GM12878 (cell line): ENCODE measurements at regions not wholly inside any gene's neighbourhood (a gene's known extent, or its start where the extent isn't known, plus 50 kb on each side); places are given as distances from the start of the nearest gene placed in this dataset.

ENCODE experiments used
- ATAC-seq: fragments of 200-7000 bp; cut with Tn5 transposase; 3 replicates; pipeline ENCODE4 v1.9.1; 2020; ENCODE audit warnings: mild to moderate bottlenecking, moderate library complexity
- BruUV-seq: library from RNA; stranded (reverse); fragments of 400-500 nt; replicated peaks from 2 replicates; lab custom pipeline; 2021; lab: Mats Ljungman, UMichigan
- CTCF ChIA-PET: fragments of 300-600 bp; sonication (Branson Sonifier 250); formaldehyde crosslinking; extraction: SDS; loops from one replicate; lab custom pipeline; 2021; ENCODE audit warnings: inconsistent platforms; lab: Yijun Ruan, JAX
- POLR2A ChIA-PET: fragments of 350-600 bp; formaldehyde crosslinking; extraction: SDS; loops from one replicate; lab custom pipeline; 2021; ENCODE audit warnings: inconsistent platforms; lab: Charles Lee
- RAD21 ChIA-PET: fragments of 300-600 bp; sonication (Branson Sonifier 250); formaldehyde crosslinking; loops from one replicate; lab custom pipeline; 2023; ENCODE audit warnings: antibody characterized with exemption; ENCODE audit not compliant: unreplicated experiment; lab: Charles Lee
- SMC1A ChIA-PET: fragments of 300-600 bp; sonication (Branson Sonifier 250); formaldehyde crosslinking; loops from one replicate; lab custom pipeline; 2023; ENCODE audit not compliant: unreplicated experiment, uncharacterized antibody; lab: Charles Lee
- DNase-seq: peaks from one replicate; pipeline ENCODE4 v3.0.0-alpha.2; 2011; ENCODE audit warnings: low read depth, low spot score
- FAIRE-seq: peaks from 3 replicates; lab custom pipeline; 2011; peaks lifted over from hg19 to GRCh38; lab: Jason Lieb, UNC
- H2AFZ ChIP-seq: 2 replicates; pipeline ENCODE4 v1.6.0; 2011; ENCODE audit warnings: low read depth, low read length, control low read depth; ENCODE audit not compliant: control insufficient read depth
- H3K27ac ChIP-seq: 2 replicates; pipeline ENCODE4 v1.5.1; 2011; ENCODE audit warnings: control low read depth; ENCODE audit not compliant: control insufficient read depth, insufficient read depth
- H3K27me3 ChIP-seq, 2 experiments: replicated peaks in 1 of 2; 2 replicates each; pipeline versions ENCODE4 v1.6.0 to v1.6.1; 2011; ENCODE audit warnings: low read length in 1 of 2; ENCODE audit not compliant: control insufficient read depth in 2 of 2, insufficient read depth in 2 of 2
- H3K36me3 ChIP-seq, 2 experiments: 2 replicates each; pipeline ENCODE4 v1.5.1; 2011; ENCODE audit warnings: low read length in 1 of 2; ENCODE audit not compliant: control insufficient read depth in 2 of 2, insufficient read depth in 2 of 2
- H3K4me1 ChIP-seq: 2 replicates; pipeline ENCODE4 v1.6.1; 2011; ENCODE audit warnings: mild to moderate bottlenecking, low read length, moderate library complexity, mixed read lengths; ENCODE audit not compliant: control insufficient read depth, insufficient read depth
- H3K4me2 ChIP-seq: 2 replicates; pipeline ENCODE4 v1.6.0; 2011; ENCODE audit warnings: control low read depth; ENCODE audit not compliant: control insufficient read depth, insufficient read depth
- H3K4me3 ChIP-seq: fragments of 200-600 bp; sonication (generic); 2 replicates; pipeline ENCODE4 v1.5.1; 2016
- H3K79me2 ChIP-seq: 2 replicates; pipeline ENCODE4 v1.6.0; 2011; ENCODE audit warnings: low read length; ENCODE audit not compliant: control insufficient read depth, insufficient read depth
- H3K9ac ChIP-seq: 2 replicates; pipeline ENCODE4 v1.8.0; 2011; ENCODE audit warnings: low read length, control low read depth, mixed read lengths; ENCODE audit not compliant: control insufficient read depth, insufficient read depth
- H3K9me3 ChIP-seq: replicated peaks from 3 replicates; pipeline ENCODE4 v1.5.1; 2011; ENCODE audit warnings: mild to moderate bottlenecking, low read length; ENCODE audit not compliant: control insufficient read depth, insufficient read depth
- H4K20me1 ChIP-seq: 2 replicates; pipeline ENCODE4 v1.6.0; 2011; ENCODE audit not compliant: control insufficient read depth, insufficient read depth
- BHLHE40 ChIP-seq, 2 experiments: fragments of 450-650 bp in 1 of 2; IDR thresholded peaks; 2 replicates each; pipeline ENCODE4 v1.6.1; 2011 to 2017; ENCODE audit warnings: low read depth in 2 of 2, borderline replicate concordance in 1 of 2, improper control_type of control experiment in 1 of 2, low read length in 1 of 2, mild to moderate bottlenecking in 1 of 2
- EED ChIP-seq: sonication (generic); IDR thresholded peaks from 2 replicates; pipeline ENCODE4 v1.6.1; 2016; ENCODE audit warnings: antibody characterized with exemption, low read depth
- JUND ChIP-seq: IDR thresholded peaks from 2 replicates; pipeline ENCODE4 v1.6.1; 2012; ENCODE audit warnings: low read depth, mild to moderate bottlenecking, low read length, improper control_type of control experiment, moderate library complexity
- KDM1A ChIP-seq: fragments of 200-600 bp; sonication (generic); IDR thresholded peaks from 2 replicates; pipeline ENCODE4 v1.6.1; 2016; ENCODE audit warnings: borderline replicate concordance
- LARP7 ChIP-seq: fragments of 450-650 bp; IDR thresholded peaks from 2 replicates; pipeline ENCODE4 v1.6.1; 2017; ENCODE audit warnings: mild to moderate bottlenecking
- MAX ChIP-seq: IDR thresholded peaks from 2 replicates; pipeline ENCODE4 v1.6.1; 2012; ENCODE audit warnings: low read depth, low read length, improper control_type of control experiment
- NFYA ChIP-seq: IDR thresholded peaks from 2 replicates; pipeline ENCODE4 v1.6.1; 2011; ENCODE audit warnings: low read depth, mild to moderate bottlenecking, low read length, improper control_type of control experiment, borderline replicate concordance
- PBX3 ChIP-seq: IDR thresholded peaks from 2 replicates; pipeline ENCODE4 v1.6.1; 2011; ENCODE audit warnings: mild to moderate bottlenecking, low read depth, low read length, moderate library complexity; ENCODE audit not compliant: insufficient replicate concordance
- RELA ChIP-seq: fragments of 450-650 bp; IDR thresholded peaks from 2 replicates; pipeline ENCODE4 v1.8.0; 2014; ENCODE audit warnings: borderline replicate concordance; ENCODE audit not compliant: partially characterized antibody
- RFX5 ChIP-seq: IDR thresholded peaks from 2 replicates; pipeline ENCODE4 v1.6.1; 2011; ENCODE audit warnings: low read depth, low read length, improper control_type of control experiment
- SKIL ChIP-seq: fragments of 450-650 bp; IDR thresholded peaks from 2 replicates; pipeline ENCODE4 v1.6.1; 2017; ENCODE audit warnings: mild to moderate bottlenecking, low read depth, inconsistent platforms; ENCODE audit not compliant: poor library complexity, severe bottlenecking
- SMAD1 ChIP-seq: fragments of 450-650 bp; IDR thresholded peaks from 2 replicates; pipeline ENCODE4 v1.6.1; 2018; ENCODE audit warnings: mild to moderate bottlenecking, low read depth; ENCODE audit not compliant: partially characterized antibody
- SREBF1 ChIP-seq: IDR thresholded peaks from 2 replicates; pipeline ENCODE4 v1.6.1; 2012; ENCODE audit warnings: mild to moderate bottlenecking, low read length
- ZBTB33 ChIP-seq: fragments of 450-650 bp; IDR thresholded peaks from 2 replicates; pipeline ENCODE4 v1.6.1; 2017; ENCODE audit warnings: mild to moderate bottlenecking
- ZZZ3 ChIP-seq: IDR thresholded peaks from 2 replicates; pipeline ENCODE4 v1.6.1; 2011; ENCODE audit warnings: low read depth; ENCODE audit not compliant: control insufficient read depth, insufficient read length
- WGBS: methylation state at CpG from one replicate; pipeline ENCODE4 v1.1.6; 2016; ENCODE audit warnings: low lambda C conversion rate; ENCODE audit not compliant: insufficient replicate concordance, insufficient coverage; ENCODE audit errors: missing lambda C conversion rate; 5-methylcytosine and 5-hydroxymethylcytosine counted together
- in situ Hi-C: fragments of 300-500 bp; cut with MboI; formaldehyde crosslinking; loops from 9 replicates; pipeline ENCODE4 v1.14.3; 2018; ENCODE audit warnings: mixed read lengths
- intact Hi-C: fragments of 100-400 bp; cut with micrococcal nuclease; formaldehyde crosslinking; loops from one replicate; pipeline ENCODE4 v1.14.2; 2022; ENCODE audit not compliant: unreplicated experiment

GRCh38 chr6:155867682-155868081 is 412.0 kb upstream of the NOX3 start:
- Histone ChIP-seq H3K4me2 (no peak overlapping the region), H3K9me3 (no peaks in the 10 kb centered on the region), H3K36me3 (no peaks in the 10 kb centered on the region), H3K79me2 (no peaks in the 10 kb centered on the region), H4K20me1 (no peaks in the 10 kb centered on the region), H2AFZ (no peak overlapping the region), H3K27me3 (no peaks in the 10 kb centered on the region), H3K4me3 (no peak overlapping the region), H3K9ac (no peak overlapping the region), H3K27ac (no peak overlapping the region), H3K4me1 (no peaks in the 10 kb centered on the region)
- ChIA-PET CTCF (no interaction called here), POLR2A (no interaction called here), SMC1A (no interaction called here), RAD21 (no interaction called here)
- no peak for TF ChIP-seq SREBF1
- TF ChIP-seq ZZZ3: no peak
- TF ChIP-seq ZBTB33: no peak
- no peak for TF ChIP-seq BHLHE40 (IDR thresholded peaks at IDR 0.05; ENCODE audit: borderline replicate concordance in 1 of 2, low read depth in 2 of 2, low read length in 1 of 2)
- TF ChIP-seq LARP7: no peak
- no peak for TF ChIP-seq KDM1A
- TF ChIP-seq SMAD1: no peak
- TF ChIP-seq RELA: no peak
- no peak for TF ChIP-seq JUND
- no peak for TF ChIP-seq MAX
- no peak for TF ChIP-seq EED
- TF ChIP-seq RFX5: no peak
- no peak for TF ChIP-seq SKIL
- no peak for TF ChIP-seq NFYA
- TF ChIP-seq PBX3: no peak
- in situ Hi-C loops: no loop called here
- ATAC-seq (no peak), FAIRE-seq (no peak), DNase-seq (no peak)
- WGBS: 43% methylated on average over 4 of the region's 4 CpGs
- BruUV-seq: no TSS peak
- intact Hi-C loops: no loop called here
